ENCODE measurements at regions not wholly inside any gene's neighbourhood (a gene's known extent, or its start where the extent isn't known, plus 50 kb on each side); places are given as distances from the start of the nearest gene placed in this dataset.

- no peak for TF ChIP-seq ZNF114 (CRISPR knock-in tag; IDR thresholded peaks at IDR 0.05)
- no peak for TF ChIP-seq CTCF (conservative IDR thresholded peaks at IDR 0.05; ENCODE audit: low read depth in 2 of 2)
- TF ChIP-seq EZH2 (IDR thresholded peaks at IDR 0.05; ENCODE audit: low read depth, unreplicated experiment), result no peak
Observed at GRCh38 chr13:74226791-74227475, 92.7 kb upstream of the KLF12 start (continued).

DNA sequence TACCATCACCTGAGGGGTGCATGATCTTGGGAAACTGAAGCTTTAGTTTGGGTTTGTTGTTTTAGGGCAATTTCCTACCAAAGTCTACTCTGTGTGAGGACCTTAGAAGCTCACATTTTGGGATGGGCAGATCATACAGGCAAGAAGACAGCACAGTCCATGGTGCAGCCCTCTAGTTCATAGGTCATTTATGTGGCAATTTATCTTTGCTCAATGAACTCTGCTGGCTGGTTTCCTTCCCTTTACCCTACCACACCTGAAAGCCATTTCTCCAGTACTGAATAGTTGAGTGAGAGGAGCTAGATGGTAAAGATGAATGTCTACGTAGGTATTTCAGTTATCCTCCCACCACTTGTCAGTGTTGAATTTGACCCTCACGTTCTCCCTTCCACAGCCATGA, 87.5 kb upstream of the KLF12 start:
- H3K27ac ChIP-seq (ENCODE audit: low read depth), result no peak overlapping the region
- H3K79me2 ChIP-seq (replicated peaks; ENCODE audit: insufficient read depth), result no peaks in the 10 kb centered on the region
- no peaks in the 10 kb centered on the region for H3K36me3 ChIP-seq (ENCODE audit: insufficient read depth)
- H3K27ac Mint-ChIP-seq, result no peak overlapping the region
- DNase-seq (ENCODE audit: low spot score), result no peak
- no peak for ATAC-seq
- H2AFZ ChIP-seq, result no peak overlapping the region
- H3K4me3 ChIP-seq, result no peak overlapping the region
- no peak overlapping the region for H3K4me2 ChIP-seq
- H3K4me1 ChIP-seq (ENCODE audit: insufficient read depth), result no peaks in the 10 kb centered on the region
- no peaks in the 10 kb centered on the region for H3K27me3 ChIP-seq (ENCODE audit: insufficient read depth)
- H3K9me2 ChIP-seq (ENCODE audit: insufficient read depth), result no peaks in the 10 kb centered on the region; the same call in 1 of the 2 replicates
- no peaks in the 10 kb centered on the region for H4K20me1 ChIP-seq (replicated peaks; ENCODE audit: insufficient read depth)
- H3K4me1 Mint-ChIP-seq, result no peaks in the 10 kb centered on the region
- no peaks in the 10 kb centered on the region for H3F3A ChIP-seq (replicated peaks; ENCODE audit: low read depth)
- no peaks in the 10 kb centered on the region for H3K36me3 Mint-ChIP-seq (ENCODE audit: low read depth)
- H3K9me3 Mint-ChIP-seq, result no peaks in the 10 kb centered on the region
- H3K27me3 Mint-ChIP-seq (ENCODE audit: insufficient read depth, low read depth, poor library complexity), result no peaks in the 10 kb centered on the region
- no peak overlapping the region for H3K4me3 Mint-ChIP-seq
- TF ChIP-seq ZNF462 (CRISPR knock-in tag; IDR thresholded peaks at IDR 0.05) (no peak), JUNB (IDR thresholded peaks at IDR 0.05; ENCODE audit: unreplicated experiment) (no peak), ZNF331 (CRISPR knock-in tag; IDR thresholded peaks at IDR 0.05; ENCODE audit: low read depth) (no peak), ETS1 (IDR thresholded peaks at IDR 0.05) (no peak), CTCF (conservative IDR thresholded peaks at IDR 0.05; ENCODE audit: low read depth in 2 of 2) (no peak), STAT1 (IDR thresholded peaks at IDR 0.05; ENCODE audit: unreplicated experiment) (no peak), NANOG (IDR thresholded peaks at IDR 0.05; ENCODE audit: borderline replicate concordance) (no peak), POLR2AphosphoS5 (IDR thresholded peaks at IDR 0.05; ENCODE audit: low read depth) (no peak)
